ENCODE measurements at regions not wholly inside any gene's neighbourhood (a gene's known extent, or its start where the extent isn't known, plus 50 kb on each side); places are given as distances from the start of the nearest gene placed in this dataset.
"Not testable (repeated sequence)": the region's sequence is repeated elsewhere in the genome, so short reads cannot be mapped to it uniquely, and the experiment has no call there.

DNA sequence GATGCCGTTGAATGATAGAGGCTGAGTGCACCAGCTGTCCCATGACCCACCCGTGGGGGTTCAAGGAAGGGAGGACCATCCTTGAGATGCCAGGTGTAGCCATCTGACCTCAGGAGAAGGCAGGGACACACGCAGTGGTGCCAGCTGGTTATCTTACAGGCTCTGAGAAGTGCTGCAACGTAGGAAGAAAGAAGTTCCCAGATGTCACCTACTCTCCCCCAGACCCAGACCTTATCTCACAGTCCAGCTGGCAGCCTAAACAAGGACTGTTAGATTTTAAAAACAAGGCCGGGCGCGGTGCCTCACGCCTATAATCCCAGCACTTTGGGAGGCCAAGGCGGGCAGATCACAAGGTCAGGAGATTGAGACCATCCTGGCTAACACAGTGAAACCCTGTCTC lies 1307.6 kb downstream of the TBC1D22A start:
- H3K27ac ChIP-seq = no peak overlapping the region
- no peak for DNase-seq (ENCODE audit: low spot score)
- no peak overlapping the region for H3K4me3 ChIP-seq
- TF ChIP-seq, protein P1, sequence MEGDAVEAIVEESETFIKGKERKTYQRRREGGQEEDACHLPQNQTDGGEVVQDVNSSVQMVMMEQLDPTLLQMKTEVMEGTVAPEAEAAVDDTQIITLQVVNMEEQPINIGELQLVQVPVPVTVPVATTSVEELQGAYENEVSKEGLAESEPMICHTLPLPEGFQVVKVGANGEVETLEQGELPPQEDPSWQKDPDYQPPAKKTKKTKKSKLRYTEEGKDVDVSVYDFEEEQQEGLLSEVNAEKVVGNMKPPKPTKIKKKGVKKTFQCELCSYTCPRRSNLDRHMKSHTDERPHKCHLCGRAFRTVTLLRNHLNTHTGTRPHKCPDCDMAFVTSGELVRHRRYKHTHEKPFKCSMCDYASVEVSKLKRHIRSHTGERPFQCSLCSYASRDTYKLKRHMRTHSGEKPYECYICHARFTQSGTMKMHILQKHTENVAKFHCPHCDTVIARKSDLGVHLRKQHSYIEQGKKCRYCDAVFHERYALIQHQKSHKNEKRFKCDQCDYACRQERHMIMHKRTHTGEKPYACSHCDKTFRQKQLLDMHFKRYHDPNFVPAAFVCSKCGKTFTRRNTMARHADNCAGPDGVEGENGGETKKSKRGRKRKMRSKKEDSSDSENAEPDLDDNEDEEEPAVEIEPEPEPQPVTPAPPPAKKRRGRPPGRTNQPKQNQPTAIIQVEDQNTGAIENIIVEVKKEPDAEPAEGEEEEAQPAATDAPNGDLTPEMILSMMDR (IDR thresholded peaks at IDR 0.05) = no peak

DNA sequence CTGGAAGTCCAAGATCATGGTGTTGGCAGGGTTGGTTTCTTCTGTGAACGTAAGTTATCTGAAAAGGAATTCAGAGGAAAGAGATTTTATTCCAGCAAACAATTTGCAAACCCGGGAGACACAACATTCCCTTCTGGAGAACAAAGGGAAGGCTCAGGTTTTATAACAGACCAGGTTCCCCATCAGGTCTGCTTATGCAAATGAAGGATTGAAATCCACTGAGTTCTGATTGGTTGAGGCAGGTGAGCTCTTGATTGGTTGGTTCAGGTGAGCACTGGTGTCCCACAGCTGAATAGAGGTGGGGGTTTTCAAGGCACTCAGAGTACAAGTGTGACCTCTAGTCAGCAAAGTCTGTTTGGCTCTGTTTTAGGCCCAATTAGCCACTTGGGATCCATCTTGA lies 1306.8 kb downstream of the TBC1D22A start:
- no peak for DNase-seq (ENCODE audit: low spot score)
- TF ChIP-seq, protein P1 (IDR thresholded peaks at IDR 0.05) = no peak
- no peak overlapping the region for H3K4me3 ChIP-seq
- no peak overlapping the region for H3K27ac ChIP-seq

DNA sequence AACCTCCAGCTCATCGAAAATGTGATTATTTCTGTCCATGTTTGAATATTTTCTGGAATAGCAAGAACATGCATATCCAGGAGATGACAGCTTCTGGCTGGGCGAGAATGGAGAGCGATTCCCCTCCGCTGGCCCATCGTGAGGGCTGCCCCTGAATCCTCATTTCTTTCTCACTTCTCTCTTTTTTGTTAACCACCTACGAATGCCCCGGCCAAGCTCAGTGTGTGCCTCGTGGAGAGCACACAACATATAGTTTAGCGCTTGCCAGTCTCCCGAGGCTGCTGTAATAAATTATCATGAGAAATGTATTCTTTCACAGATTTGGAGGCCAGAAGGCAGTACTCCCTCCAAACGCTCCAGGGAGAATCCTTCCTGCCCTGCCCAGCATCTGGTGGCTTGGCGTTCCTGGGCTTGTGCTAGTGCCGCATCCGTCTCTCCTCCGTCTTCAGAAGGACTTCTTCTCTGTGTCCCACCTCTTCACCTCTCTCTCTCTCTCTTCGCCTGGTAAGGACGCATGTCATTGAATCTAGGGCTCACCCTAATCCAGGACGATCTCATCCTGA lies 1306.0 kb downstream of the TBC1D22A start:
- TF ChIP-seq, protein P1 (IDR thresholded peaks at IDR 0.05) = no peak
- H3K27ac ChIP-seq = no peak overlapping the region
- no peak for DNase-seq (ENCODE audit: low spot score)
- no peak overlapping the region for H3K4me3 ChIP-seq

DNA sequence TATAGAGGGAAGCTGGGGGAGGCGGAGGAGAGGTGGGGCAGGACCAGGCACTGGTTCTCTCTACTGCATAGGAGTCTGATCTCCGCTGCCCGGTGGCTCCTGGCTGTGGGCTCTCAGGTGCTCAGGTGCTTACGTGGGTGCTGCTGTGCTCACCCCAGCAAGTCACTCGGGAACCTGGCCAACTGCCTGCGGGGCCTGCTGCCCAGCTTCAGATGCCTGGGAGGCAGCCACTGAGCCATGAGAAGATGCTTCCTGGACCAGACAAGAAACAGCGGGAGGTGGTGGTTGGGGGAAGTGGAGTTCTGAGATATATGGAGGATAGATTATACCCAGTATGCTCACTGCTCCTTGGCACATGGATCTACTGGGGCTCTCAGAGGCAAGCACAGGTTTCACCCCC lies 1303.4 kb downstream of the TBC1D22A start:
- TF ChIP-seq, protein P1 (IDR thresholded peaks at IDR 0.05) = no peak
- Histone ChIP-seq H3K27ac (no peak overlapping the region), H3K4me3 (no peak overlapping the region)
- no peak for DNase-seq (ENCODE audit: low spot score)

DNA sequence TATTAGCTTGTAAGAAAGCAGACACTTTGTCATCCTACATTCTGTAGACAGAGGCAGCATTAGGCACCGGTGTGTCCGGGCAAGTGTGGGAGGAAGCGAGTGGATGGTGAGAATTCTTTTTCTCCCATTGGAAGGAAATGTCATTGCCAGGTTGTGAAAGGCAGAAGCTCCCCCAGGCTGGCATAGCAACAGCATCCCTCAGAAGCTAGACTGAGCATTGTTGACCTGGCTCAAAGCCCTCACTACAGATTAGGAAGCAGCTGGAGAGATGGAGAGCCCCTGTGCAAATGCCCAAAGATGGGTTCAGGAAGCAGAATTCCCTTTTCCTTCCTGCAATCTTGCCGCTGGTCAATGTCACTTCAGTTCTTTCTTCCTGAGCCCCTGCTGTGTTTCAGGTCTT lies 1299.3 kb downstream of the TBC1D22A start:
- DNase-seq (ENCODE audit: low spot score) = no peak
- H3K27ac ChIP-seq = no peak overlapping the region
- TF ChIP-seq, protein P1 (IDR thresholded peaks at IDR 0.05) = no peak
- H3K4me3 ChIP-seq = no peak overlapping the region

DNA sequence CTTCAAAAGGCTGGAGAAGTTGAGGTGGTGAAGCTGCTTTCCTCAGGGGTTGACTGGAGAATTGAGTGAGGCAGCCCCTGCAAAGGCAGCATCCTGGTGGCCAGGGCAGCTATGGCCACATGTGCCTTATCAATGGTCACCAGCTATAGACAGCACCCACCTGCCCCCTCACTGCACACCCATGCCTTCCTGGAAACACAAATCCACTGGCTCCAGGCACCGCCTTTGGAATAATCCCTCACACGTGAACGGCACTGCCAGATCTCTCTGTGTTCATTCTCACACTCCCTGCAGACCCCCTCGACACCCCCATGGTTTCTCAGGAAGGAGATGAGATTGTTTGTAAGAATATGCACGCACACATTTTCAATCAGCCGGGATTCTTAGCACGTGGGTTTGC lies 1297.8 kb downstream of the TBC1D22A start:
- no peak for DNase-seq (ENCODE audit: low spot score)
- Histone ChIP-seq H3K27ac (no peak overlapping the region), H3K4me3 (no peak overlapping the region)
- TF ChIP-seq, protein P1 (IDR thresholded peaks at IDR 0.05) = no peak

DNA sequence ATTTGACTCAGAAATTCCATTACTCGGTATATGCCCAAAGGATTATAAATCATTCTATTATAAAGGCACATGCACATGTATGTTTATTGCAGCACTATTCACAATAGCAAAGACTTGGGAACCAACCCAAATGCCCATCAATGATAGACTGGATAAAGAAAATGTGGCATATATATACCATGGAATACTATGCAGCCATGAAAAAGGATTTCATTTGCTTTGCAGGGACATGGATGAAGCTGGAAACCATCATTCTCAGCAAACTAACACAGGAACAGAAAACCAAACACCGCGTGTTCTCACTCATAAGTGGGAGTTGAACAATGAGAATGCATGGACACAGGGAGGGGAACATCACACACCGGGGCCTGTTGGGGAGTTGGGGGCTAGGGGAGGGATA lies 1297.1 kb downstream of the TBC1D22A start:
- DNase-seq (ENCODE audit: low spot score); H3K27ac ChIP-seq; H3K4me3 ChIP-seq: not testable (repeated sequence)
